Esophagus muscularis mucosa (tissue), 4 donors: ENCODE measurements at regions not wholly inside any gene's neighbourhood (a gene's known extent, or its start where the extent isn't known, plus 50 kb on each side); places are given as distances from the start of the nearest gene placed in this dataset.

Experiments
- DNase-seq: peaks from one replicate; pipeline ENCODE4 v3.0.0-alpha.2; 2017; ENCODE audit errors: extremely low spot score
- H3K27ac ChIP-seq, 4 donors: fragments of 200-600 bp; sonication (generic); replicated peaks in 1 of 4; 1 replicate in 3 of 4; 2 replicates in 1 of 4; pipeline ENCODE4 v1.5.1; 2016 to 2019; ENCODE audit warnings: mild to moderate bottlenecking in 1 of 4
- H3K27me3 ChIP-seq, 4 donors: fragments of 200-600 bp; sonication (generic); one replicate each; pipeline versions ENCODE4 v1.5.1 to v1.6.0; 2016 to 2019
- H3K36me3 ChIP-seq, 4 donors: fragments of 200-600 bp; sonication (generic); one replicate each; pipeline ENCODE4 v1.5.1; 2016 to 2019
- H3K4me1 ChIP-seq, 4 donors: fragments of 200-600 bp; sonication (generic); one replicate each; pipeline ENCODE4 v1.5.1; 2016 to 2019
- H3K4me3 ChIP-seq, 4 donors: fragments of 200-600 bp; sonication (generic); 1 replicate in 2 of 4; 2 replicates in 2 of 4; pipeline ENCODE4 v1.5.1; 2016 to 2019; ENCODE audit warnings: mild to moderate bottlenecking in 4 of 4, moderate library complexity in 1 of 4
- H3K9me3 ChIP-seq, 4 donors: fragments of 200-600 bp; sonication (generic); 1 replicate in 3 of 4; 2 replicates in 1 of 4; pipeline ENCODE4 v1.5.1; 2016 to 2019
- CTCF ChIP-seq, 3 experiments: fragments of 200-600 bp in 2 of 3; fragments of 450-650 bp in 1 of 3; sonication (generic) in 2 of 3; IDR thresholded peaks; one replicate each; pipeline ENCODE4 v1.5.1; 2017 to 2019; ENCODE audit warnings: antibody characterized with exemption in 3 of 3, mild to moderate bottlenecking in 2 of 3, moderate library complexity in 1 of 3
- EP300 ChIP-seq: sonication (generic); formaldehyde crosslinking; IDR thresholded peaks from one replicate; pipeline ENCODE4 v1.6.1; 2017; ENCODE audit warnings: antibody characterized with exemption
- POLR2A ChIP-seq: fragments of 450-650 bp; IDR thresholded peaks from one replicate; pipeline ENCODE4 v1.6.1; 2017; ENCODE audit warnings: antibody characterized with exemption, moderate library complexity, mild to moderate bottlenecking, low read depth
- POLR2AphosphoS5 ChIP-seq, 2 donors: sonication (generic); formaldehyde crosslinking; IDR thresholded peaks; one replicate each; pipeline ENCODE4 v1.6.1; 2017; ENCODE audit warnings: antibody characterized with exemption in 2 of 2
- WGBS: methylation state at CpG from one replicate; pipeline ENCODE4 v1.1.5; 2018; 5-methylcytosine and 5-hydroxymethylcytosine counted together
- intact Hi-C: fragments of 100-400 bp; cut with DNase I; formaldehyde crosslinking; loops from one replicate; pipeline ENCODE4 v1.15.1; 2023

GRCh38 chr7:24178811-24179570 is 105.0 kb upstream of the NPY start:
- WGBS: 88% methylated on average over 5 of the region's 5 CpGs
- no peak overlapping the region for H3K4me3 ChIP-seq
- TF ChIP-seq EP300: no peak
- TF ChIP-seq POLR2A: no peak
- TF ChIP-seq POLR2AphosphoS5 (IDR thresholded peaks at IDR 0.05): no peak
- no peak for TF ChIP-seq CTCF (IDR thresholded peaks at IDR 0.05)
- intact Hi-C loops: no loop called here
- H3K9me3 ChIP-seq: no peaks in the 10 kb centered on the region
- H3K36me3 ChIP-seq: no peaks in the 10 kb centered on the region
- no peaks in the 10 kb centered on the region for H3K27me3 ChIP-seq
- peak; percentile 90 for DNase-seq
- H3K4me1 ChIP-seq: no peaks in the 10 kb centered on the region
- no peak overlapping the region for H3K27ac ChIP-seq

- Histone ChIP-seq H3K4me1 (no peaks in the 10 kb centered on the region), H3K27me3 (no peaks in the 10 kb centered on the region), H3K36me3 (no peaks in the 10 kb centered on the region), H3K27ac (no peak overlapping the region), H3K4me3 (no peak overlapping the region), H3K9me3 (peaks cover 0 to 10% (median 0%) of the 10 kb centered on the region in 4 donors)
- DNase-seq: no peak
- WGBS: 85% methylated on average over 3 of the region's 3 CpGs
- intact Hi-C loops: no loop called here
- TF ChIP-seq POLR2AphosphoS5 (IDR thresholded peaks at IDR 0.05) (no peak), CTCF (IDR thresholded peaks at IDR 0.05) (no peak), POLR2A (no peak)
Measured at GRCh38 chr7:24191362-24191761, 92.6 kb upstream of the NPY start.

- Histone ChIP-seq H3K4me1 (no peaks in the 10 kb centered on the region), H3K27ac (no peak overlapping the region), H3K4me3 (no peak overlapping the region), H3K36me3 (no peaks in the 10 kb centered on the region), H3K27me3 (no peaks in the 10 kb centered on the region), H3K9me3 (peaks cover 0 to 7% (median 0%) of the 10 kb centered on the region in 4 donors)
- TF ChIP-seq POLR2AphosphoS5 (IDR thresholded peaks at IDR 0.05) (no peak), EP300 (no peak), POLR2A (no peak), CTCF (IDR thresholded peaks at IDR 0.05) (no peak)
- 29% methylated on average over 2 of the region's 2 CpGs for WGBS
- no peak for DNase-seq
- intact Hi-C loops: no loop called here
Measured at GRCh38 chr7:24192053-24192452, 91.9 kb upstream of the NPY start.

GRCh38 chr7:24192691-24193090 is 91.3 kb upstream of the NPY start:
- TF ChIP-seq POLR2AphosphoS5 (IDR thresholded peaks at IDR 0.05) (no peak), EP300 (no peak), CTCF (IDR thresholded peaks at IDR 0.05) (no peak), POLR2A (no peak)
- intact Hi-C loops: no loop called here
- DNase-seq: peak; percentile 75
- Histone ChIP-seq H3K4me3 (no peak overlapping the region), H3K36me3 (no peaks in the 10 kb centered on the region), H3K9me3 (peaks cover 0 to under 1% (median 0%) of the 10 kb centered on the region in 4 donors), H3K27me3 (no peaks in the 10 kb centered on the region), H3K27ac (no peak overlapping the region), H3K4me1 (no peaks in the 10 kb centered on the region)
- WGBS: 84% methylated on average over 4 of the region's 4 CpGs

GRCh38 chr7:24197852-24198251 is 86.1 kb upstream of the NPY start:
- WGBS: 78% methylated on average over 4 of the region's 4 CpGs
- Histone ChIP-seq H3K4me3 (no peak overlapping the region), H3K27ac (no peak overlapping the region), H3K36me3 (no peaks in the 10 kb centered on the region), H3K4me1 (no peaks in the 10 kb centered on the region), H3K9me3 (no peaks in the 10 kb centered on the region), H3K27me3 (no peaks in the 10 kb centered on the region)
- TF ChIP-seq EP300 (no peak), POLR2AphosphoS5 (IDR thresholded peaks at IDR 0.05) (no peak), POLR2A (no peak), CTCF (IDR thresholded peaks at IDR 0.05) (no peak)
- DNase-seq: peak; percentile 39
- intact Hi-C loops: no loop called here
